ENCODE measurements at regions not wholly inside any gene's neighbourhood (a gene's known extent, or its start where the extent isn't known, plus 50 kb on each side); places are given as distances from the start of the nearest gene placed in this dataset.

- H3K4me3 ChIP-seq (ENCODE audit: low read depth, low read length) = no peak overlapping the region
- TF ChIP-seq, protein P1, sequence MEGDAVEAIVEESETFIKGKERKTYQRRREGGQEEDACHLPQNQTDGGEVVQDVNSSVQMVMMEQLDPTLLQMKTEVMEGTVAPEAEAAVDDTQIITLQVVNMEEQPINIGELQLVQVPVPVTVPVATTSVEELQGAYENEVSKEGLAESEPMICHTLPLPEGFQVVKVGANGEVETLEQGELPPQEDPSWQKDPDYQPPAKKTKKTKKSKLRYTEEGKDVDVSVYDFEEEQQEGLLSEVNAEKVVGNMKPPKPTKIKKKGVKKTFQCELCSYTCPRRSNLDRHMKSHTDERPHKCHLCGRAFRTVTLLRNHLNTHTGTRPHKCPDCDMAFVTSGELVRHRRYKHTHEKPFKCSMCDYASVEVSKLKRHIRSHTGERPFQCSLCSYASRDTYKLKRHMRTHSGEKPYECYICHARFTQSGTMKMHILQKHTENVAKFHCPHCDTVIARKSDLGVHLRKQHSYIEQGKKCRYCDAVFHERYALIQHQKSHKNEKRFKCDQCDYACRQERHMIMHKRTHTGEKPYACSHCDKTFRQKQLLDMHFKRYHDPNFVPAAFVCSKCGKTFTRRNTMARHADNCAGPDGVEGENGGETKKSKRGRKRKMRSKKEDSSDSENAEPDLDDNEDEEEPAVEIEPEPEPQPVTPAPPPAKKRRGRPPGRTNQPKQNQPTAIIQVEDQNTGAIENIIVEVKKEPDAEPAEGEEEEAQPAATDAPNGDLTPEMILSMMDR (IDR thresholded peaks at IDR 0.05; ENCODE audit: control insufficient read depth, extremely low read depth, insufficient read depth) = no peak
- DNase-seq (ENCODE audit: low read depth) = no peak
These were observed 207.8 kb upstream of the PCDH18 start for GRCh38 chr4:137740141-137740540.

DNA sequence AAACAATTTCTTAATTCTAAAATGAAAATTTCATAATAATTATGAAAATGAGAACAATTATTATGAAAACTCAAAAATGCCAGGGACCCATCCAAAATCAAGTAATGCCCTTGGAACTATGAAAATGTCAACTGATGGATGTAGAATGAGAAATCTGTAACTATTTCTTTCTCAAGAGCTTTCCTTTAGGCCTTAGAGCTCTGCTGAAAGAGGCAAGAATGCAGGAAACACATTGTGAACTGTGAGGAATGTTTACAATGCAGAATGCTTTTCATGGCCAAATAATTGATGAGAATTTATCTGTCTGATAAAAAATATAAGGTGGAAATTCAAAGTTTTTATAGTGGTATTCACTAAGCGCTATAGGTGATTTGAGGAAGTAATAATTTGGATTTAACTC lies 207.1 kb upstream of the PCDH18 start:
- TF ChIP-seq, protein P1 (IDR thresholded peaks at IDR 0.05; ENCODE audit: control insufficient read depth, extremely low read depth, insufficient read depth) = no peak
- H3K4me3 ChIP-seq (ENCODE audit: low read depth, low read length) = no peak overlapping the region
- no peak for DNase-seq (ENCODE audit: low read depth)

GRCh38 chr4:137738375-137738990 lies 206.2 kb upstream of the PCDH18 start:
- no peak for DNase-seq (ENCODE audit: low read depth)
- no peak overlapping the region for H3K4me3 ChIP-seq (ENCODE audit: low read depth, low read length)
- TF ChIP-seq, protein P1 (IDR thresholded peaks at IDR 0.05; ENCODE audit: control insufficient read depth, extremely low read depth, insufficient read depth) = no peak

DNA sequence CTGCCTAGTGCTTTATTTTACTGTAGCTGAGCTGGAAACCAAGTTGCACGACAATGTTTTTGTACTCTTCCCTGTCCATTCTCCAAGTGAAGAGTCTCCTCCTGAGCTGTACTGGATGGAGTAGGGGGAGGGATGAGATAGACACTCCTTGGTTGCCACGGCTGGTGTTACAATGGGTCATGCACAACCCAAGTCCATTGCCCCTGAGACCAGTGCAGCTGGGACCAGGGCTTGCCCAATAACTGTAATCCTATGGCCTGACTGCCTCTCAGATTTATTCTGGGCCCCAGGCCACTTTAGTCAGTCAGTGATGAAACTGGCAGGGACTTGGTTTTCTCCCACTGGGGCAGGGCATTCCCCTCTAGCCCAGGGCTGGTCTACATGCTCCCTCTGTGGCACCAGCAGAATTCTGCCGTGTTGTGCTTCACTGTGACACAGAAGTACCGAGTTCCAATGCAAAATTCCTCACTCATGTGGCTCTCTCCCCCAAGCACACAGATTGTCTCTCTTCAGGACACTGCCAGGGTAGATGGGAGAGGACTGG lies 203.3 kb upstream of the PCDH18 start:
- DNase-seq (ENCODE audit: low read depth) = no peak
- H3K4me3 ChIP-seq (ENCODE audit: low read depth, low read length) = no peak overlapping the region
- TF ChIP-seq, protein P1 (IDR thresholded peaks at IDR 0.05; ENCODE audit: control insufficient read depth, extremely low read depth, insufficient read depth) = no peak

- TF ChIP-seq, protein P1 (IDR thresholded peaks at IDR 0.05; ENCODE audit: control insufficient read depth, extremely low read depth, insufficient read depth) = peak; percentile 83
- peak; percentile 27 for DNase-seq (ENCODE audit: low read depth)
- H3K4me3 ChIP-seq (ENCODE audit: low read depth, low read length) = peak overlapping the region; percentile 21; the same call in 1 of the 2 replicates
These were observed 201.2 kb upstream of the PCDH18 start for GRCh38 chr4:137733174-137734141.

- no peak for DNase-seq (ENCODE audit: low read depth)
These were observed 190.6 kb upstream of the PCDH18 start for GRCh38 chr4:137722910-137723309.

More at GRCh38 chr4:137722910-137723309, 190.6 kb upstream of the PCDH18 start:
- no peak overlapping the region for H3K4me3 ChIP-seq (ENCODE audit: low read depth, low read length)
- TF ChIP-seq, protein P1 (IDR thresholded peaks at IDR 0.05; ENCODE audit: control insufficient read depth, extremely low read depth, insufficient read depth) = no peak
